OCI-LY3 (cell line): ENCODE measurements at regions not wholly inside any gene's neighbourhood (a gene's known extent, or its start where the extent isn't known, plus 50 kb on each side); places are given as distances from the start of the nearest gene placed in this dataset.

ENCODE experiments used
- H2AFZ ChIP-seq: fragments of 200-600, 300-600 bp; shearing (Covaris generic); 2 replicates; pipeline ENCODE4 v1.6.0; 2014; ENCODE audit warnings: antibody characterized with exemption, low read depth, low read length
- H3K27ac ChIP-seq: fragments of 200-600, 300-600 bp; sonication (generic); 2 replicates; pipeline ENCODE4 v1.5.1; 2014; ENCODE audit warnings: mild to moderate bottlenecking, low read length, moderate library complexity, mixed read lengths
- H3K27me3 ChIP-seq: fragments of 200-600, 300-600 bp; sonication (generic); 2 replicates; pipeline ENCODE4 v1.6.1; 2014; ENCODE audit warnings: low read depth, low read length, mixed read lengths
- H3K36me3 ChIP-seq: fragments of 200-600, 300-600 bp; sonication (generic); replicated peaks from 2 replicates; pipeline ENCODE3; 2014; ENCODE audit warnings: low read depth, low read length, mixed read lengths
- H3K4me1 ChIP-seq: fragments of 300-600, 200-600 bp; sonication (generic); 2 replicates; pipeline ENCODE4 v1.6.1; 2014; ENCODE audit warnings: low read length, mixed read lengths
- H3K4me2 ChIP-seq: fragments of 200-600, 300-600 bp; sonication (generic); 2 replicates; pipeline ENCODE4 v1.6.1; 2014; ENCODE audit warnings: low read length, mixed read lengths
- H3K4me3 ChIP-seq: fragments of 300-600, 200-600 bp; sonication (generic); 2 replicates; pipeline ENCODE4 v1.5.1; 2014; ENCODE audit warnings: antibody characterized with exemption, mild to moderate bottlenecking, low read length, moderate library complexity
- H3K79me2 ChIP-seq: fragments of 300-600, 200-600 bp; shearing (Covaris generic); 2 replicates; pipeline ENCODE4 v1.6.1; 2014; ENCODE audit warnings: mild to moderate bottlenecking, low read length, mixed read lengths
- H3K9ac ChIP-seq: fragments of 300-600, 200-600 bp; shearing (Covaris generic); 2 replicates; pipeline ENCODE4 v1.6.0; 2014; ENCODE audit warnings: mild to moderate bottlenecking, low read length, moderate library complexity
- H3K9me3 ChIP-seq: fragments of 200-600, 300-600 bp; shearing (Covaris generic); 2 replicates; pipeline ENCODE4 v1.6.1; 2014; ENCODE audit warnings: low read length, mixed read lengths; ENCODE audit not compliant: insufficient read depth
- H4K20me1 ChIP-seq: fragments of 200-600, 300-600 bp; sonication (generic); 2 replicates; pipeline ENCODE4 v1.6.1; 2016; ENCODE audit warnings: low read length, mixed read lengths; ENCODE audit not compliant: insufficient read depth
- CTCF ChIP-seq: fragments of 200-600, 300-600 bp; sonication (generic); IDR thresholded peaks from 2 replicates; pipeline ENCODE4 v1.5.1; 2014; ENCODE audit warnings: antibody characterized with exemption, low read length, low read depth
- EZH2phosphoT487 ChIP-seq: fragments of 200-600 bp; shearing (Covaris generic); IDR thresholded peaks from 2 replicates; pipeline ENCODE4 v1.6.1; 2018; ENCODE audit warnings: antibody characterized with exemption, mixed run types, low read depth

DNA sequence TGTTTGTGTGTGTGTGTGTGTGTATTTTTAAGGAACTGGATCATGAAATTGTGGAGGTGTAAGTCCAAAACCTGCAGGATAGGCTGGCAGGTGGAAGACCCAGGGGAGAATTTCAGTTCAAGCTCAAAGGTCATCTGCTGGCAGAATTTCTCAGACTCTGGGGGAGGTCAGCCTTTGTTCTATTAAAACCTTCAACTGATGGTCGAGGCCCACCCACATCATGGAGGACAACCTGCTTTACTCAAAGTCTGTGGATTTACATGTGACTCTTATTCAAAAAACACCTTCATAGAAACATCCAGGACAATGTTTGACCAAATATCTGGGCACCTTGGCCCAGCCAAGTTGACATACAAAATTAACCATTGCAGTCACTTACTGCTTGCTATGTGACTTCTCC, 157.2 kb downstream of the EDEM1 start:
- Histone ChIP-seq H3K27me3 (peaks cover 5% of the 10 kb centered on the region), H3K27ac (no peak overlapping the region), H3K4me1 (no peaks in the 10 kb centered on the region), H3K79me2 (no peaks in the 10 kb centered on the region), H2AFZ (no peak overlapping the region), H3K9ac (no peak overlapping the region), H3K4me2 (no peak overlapping the region), H4K20me1 (no peaks in the 10 kb centered on the region), H3K4me3 (no peak overlapping the region), H3K36me3 (no peaks in the 10 kb centered on the region), H3K9me3 (no peaks in the 10 kb centered on the region)
- no peak for TF ChIP-seq CTCF
- TF ChIP-seq EZH2phosphoT487, result no peak

- H3K27me3 ChIP-seq, result peaks cover 8% of the 10 kb centered on the region
- H3K9me3 ChIP-seq, result no peaks in the 10 kb centered on the region
- no peaks in the 10 kb centered on the region for H3K79me2 ChIP-seq
- no peak overlapping the region for H2AFZ ChIP-seq
- H4K20me1 ChIP-seq, result no peaks in the 10 kb centered on the region
- no peak overlapping the region for H3K27ac ChIP-seq
- H3K36me3 ChIP-seq, result no peaks in the 10 kb centered on the region
- no peak overlapping the region for H3K4me2 ChIP-seq
- no peak overlapping the region for H3K4me3 ChIP-seq
- H3K9ac ChIP-seq, result no peak overlapping the region
- H3K4me1 ChIP-seq, result no peaks in the 10 kb centered on the region
- TF ChIP-seq CTCF (no peak), EZH2phosphoT487 (no peak)
These were observed 160.0 kb downstream of the EDEM1 start for GRCh38 chr3:5347486-5347885.

DNA sequence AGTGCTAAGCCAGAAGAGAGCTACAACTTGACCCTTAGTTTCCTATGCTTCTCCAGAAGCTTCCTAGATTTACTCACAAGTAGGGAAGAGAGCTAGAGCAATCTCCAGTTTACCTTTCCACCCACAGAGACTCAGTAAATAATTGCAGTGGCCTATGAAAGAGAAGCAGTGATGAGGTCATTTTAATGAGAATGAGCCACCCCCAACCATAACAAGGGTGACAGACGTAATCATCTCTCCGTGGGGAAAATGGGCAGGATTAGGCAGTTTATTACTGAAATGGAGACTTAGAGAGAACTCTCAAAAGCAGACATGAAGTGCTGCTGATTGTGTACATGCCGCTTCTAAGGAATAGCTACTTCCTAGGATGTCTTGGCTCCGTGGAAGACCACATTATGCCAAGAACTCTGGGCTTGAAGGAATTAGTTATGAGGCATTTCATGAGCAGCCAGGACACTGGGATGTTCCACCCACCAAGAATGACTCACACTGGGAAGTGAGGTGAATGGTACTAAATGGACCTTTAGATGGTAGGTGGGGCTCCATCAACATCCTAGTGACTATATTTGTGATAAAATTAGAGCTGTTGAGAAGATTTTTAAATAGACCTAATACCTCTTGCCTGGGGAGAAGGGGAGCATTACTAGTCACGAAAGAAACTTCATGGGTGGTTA, 160.9 kb downstream of the EDEM1 start:
- Histone ChIP-seq H3K27me3 (peaks cover 8% of the 10 kb centered on the region), H3K9ac (no peak overlapping the region), H2AFZ (no peak overlapping the region), H3K9me3 (no peaks in the 10 kb centered on the region), H3K4me2 (no peak overlapping the region), H3K4me1 (no peaks in the 10 kb centered on the region), H4K20me1 (no peaks in the 10 kb centered on the region), H3K36me3 (no peaks in the 10 kb centered on the region), H3K4me3 (no peak overlapping the region), H3K79me2 (no peaks in the 10 kb centered on the region), H3K27ac (no peak overlapping the region)
- TF ChIP-seq EZH2phosphoT487 (no peak), CTCF (no peak)

DNA sequence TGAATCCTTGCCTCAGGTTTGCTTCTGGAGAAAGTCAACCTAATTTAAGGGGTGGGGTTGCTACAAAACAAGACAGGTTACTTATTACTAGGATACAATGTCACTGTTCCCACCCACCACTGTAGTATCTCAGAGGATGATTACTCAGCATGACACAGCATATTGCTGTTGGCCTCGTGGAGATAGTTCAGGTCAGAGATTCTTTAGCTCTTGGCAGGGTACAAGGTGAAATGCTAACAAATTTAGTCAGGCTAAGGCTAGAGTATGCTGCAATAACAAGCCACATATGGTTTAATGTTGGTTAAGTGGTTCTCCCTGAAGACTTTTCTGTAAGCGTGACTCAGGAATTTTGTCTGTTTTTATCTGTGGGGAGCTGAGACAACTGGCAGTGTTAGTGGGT, 161.8 kb downstream of the EDEM1 start:
- Histone ChIP-seq H3K4me2 (no peak overlapping the region), H3K27me3 (peaks cover 8% of the 10 kb centered on the region), H3K79me2 (no peaks in the 10 kb centered on the region), H3K9me3 (no peaks in the 10 kb centered on the region), H3K9ac (no peak overlapping the region), H3K4me3 (no peak overlapping the region), H3K4me1 (no peaks in the 10 kb centered on the region), H2AFZ (no peak overlapping the region), H3K36me3 (no peaks in the 10 kb centered on the region), H4K20me1 (no peaks in the 10 kb centered on the region), H3K27ac (no peak overlapping the region)
- TF ChIP-seq CTCF, result no peak
- no peak for TF ChIP-seq EZH2phosphoT487
